Kidney epithelial cell (primary cell): ENCODE measurements at regions not wholly inside any gene's neighbourhood (a gene's known extent, or its start where the extent isn't known, plus 50 kb on each side); places are given as distances from the start of the nearest gene placed in this dataset.
A peak's percentile ranks its signal among the peaks of the same experiment; 100 is the strongest.

ENCODE experiments used
- DNase-seq: peaks from one replicate; pipeline ENCODE4 v3.0.0-alpha.2; 2010; ENCODE audit warnings: low read depth
- H3K27me3 ChIP-seq: 2 replicates; pipeline ENCODE4 v1.6.0; 2011; ENCODE audit warnings: low read length; ENCODE audit not compliant: control insufficient read depth, insufficient read depth
- H3K36me3 ChIP-seq: 2 replicates; pipeline ENCODE4 v1.5.1; 2011; ENCODE audit warnings: low read length; ENCODE audit not compliant: control insufficient read depth, insufficient read depth
- H3K4me3 ChIP-seq: 2 replicates; pipeline ENCODE4 v1.5.1; 2011; ENCODE audit warnings: low read depth, mild to moderate bottlenecking, control low read depth, low read length
- CTCF ChIP-seq: IDR thresholded peaks from 2 replicates; pipeline ENCODE4 v1.5.1; 2011; ENCODE audit warnings: mild to moderate bottlenecking, moderate library complexity, low read length, control low read depth, inconsistent platforms; ENCODE audit not compliant: insufficient read depth, poor library complexity, severe bottlenecking

GRCh38 chr2:120436460-120436739 lies 90.5 kb downstream of the INHBB start:
- Histone ChIP-seq H3K4me3 (no peak overlapping the region), H3K27me3 (peaks cover 31% of the 10 kb centered on the region), H3K36me3 (no peaks in the 10 kb centered on the region)
- TF ChIP-seq CTCF = no peak
- no peak for DNase-seq

- peak; percentile 28 for TF ChIP-seq CTCF
- H3K4me3 ChIP-seq = no peak overlapping the region
- no peak for DNase-seq
- no peaks in the 10 kb centered on the region for H3K36me3 ChIP-seq
- H3K27me3 ChIP-seq = peaks cover 33% of the 10 kb centered on the region
These were observed 91.1 kb downstream of the INHBB start for GRCh38 chr2:120436885-120437603.

GRCh38 chr2:120437604-120438000 lies 91.7 kb downstream of the INHBB start:
- Histone ChIP-seq H3K36me3 (no peaks in the 10 kb centered on the region), H3K4me3 (no peak overlapping the region), H3K27me3 (peaks cover 39% of the 10 kb centered on the region)
- no peak for DNase-seq
- no peak for TF ChIP-seq CTCF

GRCh38 chr2:120438301-120439066 lies 92.5 kb downstream of the INHBB start:
- no peak for DNase-seq
- Histone ChIP-seq H3K27me3 (peaks cover 47% of the 10 kb centered on the region), H3K4me3 (no peak overlapping the region), H3K36me3 (no peaks in the 10 kb centered on the region)
- TF ChIP-seq CTCF = no peak

GRCh38 chr2:120439067-120439368 lies 93.1 kb downstream of the INHBB start:
- Histone ChIP-seq H3K36me3 (no peaks in the 10 kb centered on the region), H3K27me3 (peaks cover 47% of the 10 kb centered on the region), H3K4me3 (no peak overlapping the region)
- DNase-seq = no peak
- no peak for TF ChIP-seq CTCF
